ENCODE measurements at regions not wholly inside any gene's neighbourhood (a gene's known extent, or its start where the extent isn't known, plus 50 kb on each side); places are given as distances from the start of the nearest gene placed in this dataset.
"Not testable (repeated sequence)": the region's sequence is repeated elsewhere in the genome, so short reads cannot be mapped to it uniquely, and the experiment has no call there.

DNA sequence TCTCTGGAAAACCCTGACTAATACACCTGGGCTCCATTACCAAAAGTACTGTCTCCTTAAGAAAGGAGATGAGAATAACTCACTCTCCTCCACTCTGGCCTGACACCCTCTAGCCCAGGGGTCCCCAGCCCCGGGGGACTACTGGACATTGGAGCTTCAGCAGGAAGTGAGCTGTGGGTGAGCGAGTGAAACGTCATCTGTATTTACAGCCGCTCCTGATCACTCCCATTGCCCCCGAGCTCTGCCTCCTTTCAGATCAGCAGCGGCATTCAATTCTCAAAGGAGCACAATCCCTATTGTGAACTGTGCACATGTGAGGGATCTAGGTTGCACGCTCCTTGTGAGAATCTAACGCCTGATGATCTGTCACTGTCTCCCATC lies 126.3 kb upstream of the TNRC6C start:
- DNase-seq: no peak

DNA sequence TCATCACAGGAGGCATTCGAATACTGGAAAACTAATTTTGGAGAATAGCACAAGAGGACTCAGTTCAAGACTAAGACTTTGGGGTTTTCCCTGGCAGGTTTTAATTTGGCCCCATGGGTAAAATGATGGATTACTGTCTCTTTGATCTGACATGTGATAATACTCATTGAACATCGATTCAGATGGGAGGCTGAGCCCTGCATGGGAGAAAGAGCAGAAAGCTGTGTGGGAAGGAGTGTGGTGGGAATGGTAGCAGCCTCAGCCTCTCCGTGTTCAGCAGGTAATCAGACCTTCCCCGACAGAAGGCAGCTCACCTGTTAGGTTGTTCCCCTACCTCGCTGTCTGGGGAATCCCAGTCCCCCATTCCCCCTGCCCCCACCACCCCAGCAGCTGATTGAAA lies 124.7 kb upstream of the TNRC6C start:
- DNase-seq: no peak

DNA sequence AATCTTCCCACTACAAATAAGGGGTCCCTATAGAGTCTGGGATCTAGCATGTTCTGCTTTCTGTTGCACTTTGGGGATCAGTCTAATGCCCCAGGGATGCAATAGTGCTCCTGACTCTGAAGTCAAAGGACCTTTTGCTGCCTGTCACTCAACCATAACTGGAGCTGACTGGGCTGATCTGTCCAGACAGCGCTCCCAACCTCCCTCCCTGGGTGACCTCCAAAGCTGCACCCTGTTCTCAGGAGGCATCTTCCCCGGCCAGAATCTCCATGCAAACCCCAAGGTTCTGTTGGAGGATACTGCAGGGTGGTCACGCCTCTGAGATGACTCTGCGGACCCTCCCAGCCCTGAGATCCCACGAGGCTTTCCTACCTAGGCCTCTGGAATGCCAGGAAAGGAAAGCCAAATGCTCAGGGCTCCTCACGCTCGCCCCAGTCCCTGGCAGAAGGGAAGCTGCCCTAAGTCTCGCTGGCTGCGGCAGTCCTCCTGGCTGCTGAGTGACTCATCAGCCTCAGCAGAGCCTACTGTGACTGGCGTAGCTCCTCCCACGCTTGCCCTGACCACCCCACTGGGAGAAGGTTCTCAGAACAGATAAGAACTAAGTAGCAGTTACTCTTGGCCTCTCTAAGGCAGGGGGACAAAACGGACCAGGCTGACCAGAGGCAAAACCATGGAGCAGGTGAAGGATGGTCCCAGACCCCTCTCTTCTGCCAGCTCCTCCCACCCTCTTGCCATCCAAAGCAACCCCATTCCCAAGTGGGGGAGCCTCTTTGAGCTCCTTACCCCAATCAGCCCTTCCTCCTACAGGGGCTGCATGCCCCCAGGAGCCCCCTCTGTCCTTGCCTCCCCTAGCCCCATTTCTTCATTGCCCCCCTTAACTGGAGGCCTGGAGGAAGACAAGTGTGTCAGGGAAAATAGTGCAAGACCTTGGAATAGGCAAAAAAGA lies 124.1 kb upstream of the TNRC6C start:
- DNase-seq: no peak

DNA sequence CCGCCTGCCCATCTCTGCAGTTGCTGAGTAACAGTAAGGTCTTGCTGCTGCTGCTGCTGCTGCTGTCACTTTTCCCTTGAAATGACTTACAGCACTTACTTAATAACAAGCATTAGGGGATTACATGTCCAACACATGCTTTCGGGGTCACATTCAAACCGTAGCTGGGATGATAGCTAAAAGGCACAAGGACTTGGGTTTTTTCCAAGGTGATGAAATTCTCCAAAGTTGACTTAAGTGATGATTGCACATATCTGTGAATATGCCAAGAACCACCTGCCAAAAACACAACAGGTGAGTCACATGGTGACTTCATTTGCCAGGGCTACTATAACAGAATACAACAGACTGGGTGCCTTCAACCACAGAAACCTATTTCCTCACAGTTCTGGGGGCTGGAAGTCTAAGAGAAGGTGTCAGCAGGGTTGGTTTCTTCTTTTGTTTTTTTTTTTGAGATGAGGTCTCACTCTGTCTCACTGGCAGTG lies 121.9 kb upstream of the TNRC6C start:
- no peak for DNase-seq

DNA sequence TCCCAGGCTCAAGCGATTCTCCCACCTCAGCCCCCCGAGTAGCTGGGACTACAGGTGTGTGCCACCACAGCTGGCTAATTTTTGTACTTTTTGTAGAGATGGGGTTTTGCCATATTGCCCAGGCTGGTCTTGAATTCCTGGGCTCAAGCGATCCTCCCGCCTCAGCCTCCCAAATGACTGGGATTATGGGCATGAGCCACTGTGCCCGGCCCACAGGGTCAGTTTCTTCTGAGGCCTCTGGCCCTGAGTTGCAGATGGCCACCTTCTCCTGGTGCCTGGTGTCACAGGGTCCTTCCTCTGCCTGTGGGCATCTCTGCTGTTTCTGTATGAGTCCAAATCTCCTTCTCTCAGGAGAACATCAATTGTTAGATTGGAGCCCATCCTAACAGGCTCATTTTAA lies 121.4 kb upstream of the TNRC6C start:
- DNase-seq: not testable (repeated sequence)

DNA sequence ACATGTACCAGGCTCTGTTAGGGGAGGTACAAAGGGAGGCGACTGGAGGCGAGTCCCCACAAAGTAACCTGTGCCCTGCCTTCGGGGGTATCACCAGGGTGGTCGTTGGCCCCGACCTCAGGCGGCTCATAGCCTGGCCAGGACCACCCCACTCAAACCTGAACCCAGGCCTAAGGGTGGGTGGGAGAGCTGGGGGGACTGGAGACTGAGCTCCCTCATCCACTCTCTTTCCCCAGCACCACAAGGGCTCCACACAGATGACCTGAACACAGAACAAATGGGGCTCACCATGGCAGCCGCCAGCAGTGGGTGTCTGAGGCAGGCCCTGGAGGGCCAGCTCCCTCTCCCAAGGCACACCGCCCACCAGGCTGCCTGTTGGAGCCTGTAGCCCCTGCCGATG lies 120.6 kb upstream of the TNRC6C start:
- DNase-seq: no peak

DNA sequence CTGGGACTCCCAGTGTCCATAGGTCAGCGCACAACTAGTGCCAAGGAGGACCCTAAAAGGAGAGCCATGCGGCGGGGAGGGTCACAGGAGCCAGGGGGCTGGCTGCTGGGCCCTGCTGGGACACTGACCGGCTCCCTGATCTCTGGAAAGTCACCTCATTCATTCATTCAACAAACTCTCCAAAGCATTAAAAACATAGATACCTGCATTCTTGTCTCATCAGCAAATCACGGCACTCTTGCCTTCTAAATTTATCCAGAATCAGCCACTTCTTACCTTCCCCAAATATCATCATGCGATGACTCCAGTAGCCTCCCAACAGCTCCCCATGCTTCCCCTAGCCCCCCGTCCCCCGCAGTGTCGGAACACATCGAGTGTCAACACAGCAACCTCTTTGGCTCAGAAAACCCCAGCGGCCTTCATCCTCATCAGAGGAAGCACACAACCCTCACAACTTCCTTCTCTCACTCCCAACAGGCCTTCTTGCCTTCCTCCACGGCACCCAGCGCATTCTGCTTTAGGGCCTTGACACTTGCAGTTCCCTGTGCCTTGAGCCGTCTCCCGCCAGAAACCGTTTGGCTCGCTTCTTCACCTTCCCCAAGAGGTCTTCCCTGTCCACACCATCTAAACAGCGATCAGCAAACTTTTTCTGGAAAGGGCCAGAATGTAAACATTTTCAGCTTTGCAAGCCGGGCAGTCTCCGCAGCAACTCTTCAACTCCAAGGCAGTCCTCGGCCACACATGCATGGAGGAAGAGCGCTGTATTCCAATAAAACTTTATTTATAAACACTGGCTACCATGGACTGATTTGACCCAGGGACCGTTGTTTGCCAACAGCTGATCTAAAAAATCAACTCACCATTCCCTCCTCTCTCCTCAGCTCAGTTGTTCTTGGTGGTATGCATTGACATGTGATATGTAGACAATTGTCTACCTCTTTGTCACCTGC lies 119.5 kb upstream of the TNRC6C start:
- no peak for DNase-seq

DNA sequence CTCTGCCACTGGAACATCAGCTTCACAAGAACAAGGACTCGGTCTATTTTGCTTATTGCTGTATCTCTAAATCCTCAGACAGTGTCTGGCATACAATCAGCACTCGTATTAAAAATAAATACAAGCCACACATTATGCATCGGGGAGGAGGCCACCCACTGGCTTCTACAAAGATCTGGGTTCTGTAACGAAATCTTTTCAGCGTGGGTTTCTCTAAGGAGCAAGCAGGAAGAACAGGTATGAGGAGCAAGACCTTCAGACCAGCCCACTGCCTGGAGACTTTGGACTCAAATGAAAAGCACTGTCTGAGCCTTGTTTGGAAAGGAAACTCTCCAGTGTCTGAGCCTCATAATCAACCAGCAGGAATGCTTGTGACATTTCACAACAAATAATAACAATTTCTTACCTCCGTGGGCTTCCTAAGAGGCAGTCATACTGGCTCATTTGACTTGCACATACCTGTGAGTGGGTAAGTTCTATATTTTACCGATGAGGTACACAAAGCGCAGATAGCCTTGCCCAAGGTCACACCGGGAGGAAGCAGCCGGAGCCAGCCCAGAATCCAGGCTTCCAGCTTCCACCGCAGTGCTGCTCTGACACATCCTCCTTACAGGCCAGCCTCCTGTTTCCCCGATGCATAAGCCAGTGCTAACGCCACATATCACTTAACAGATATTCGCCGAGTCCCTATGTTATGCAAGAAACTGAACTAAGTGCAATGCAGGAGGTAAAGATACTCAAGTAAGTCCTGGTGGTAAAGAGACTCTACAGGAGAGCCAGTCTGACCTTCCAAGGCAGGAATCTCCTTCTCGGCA lies 118.6 kb upstream of the TNRC6C start:
- DNase-seq: no peak

DNA sequence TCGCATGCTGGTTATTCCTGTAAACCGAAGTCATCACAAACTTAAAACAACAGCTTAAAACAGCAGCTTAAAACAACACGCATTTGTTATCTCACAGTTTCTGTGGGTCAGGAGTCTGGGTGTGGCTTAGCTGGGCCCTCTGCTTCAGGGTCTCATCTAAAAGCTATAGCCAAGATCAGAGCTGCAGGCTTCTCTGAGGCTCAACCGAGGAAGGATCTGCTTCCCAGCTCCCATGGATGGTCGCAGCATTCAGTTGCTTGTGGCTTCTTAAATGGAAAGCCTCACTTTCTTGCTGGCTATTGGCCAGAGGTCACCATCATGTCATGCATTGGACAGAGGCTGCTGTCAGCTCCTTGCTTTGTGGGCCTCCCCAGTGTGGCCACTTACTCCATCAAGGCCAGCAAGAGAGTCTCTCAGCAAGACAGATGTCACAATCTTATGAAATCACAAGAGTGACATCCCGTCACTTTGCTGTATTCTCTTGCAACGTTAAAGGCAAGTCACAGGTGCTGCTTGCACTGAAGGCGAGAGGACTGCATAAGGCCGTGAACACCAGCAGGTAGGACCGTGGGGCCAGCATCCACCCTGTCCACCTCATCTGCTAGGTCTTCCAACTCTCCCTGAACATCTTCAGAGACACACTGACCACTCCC lies 117.9 kb upstream of the TNRC6C start:
- DNase-seq: no peak

DNA sequence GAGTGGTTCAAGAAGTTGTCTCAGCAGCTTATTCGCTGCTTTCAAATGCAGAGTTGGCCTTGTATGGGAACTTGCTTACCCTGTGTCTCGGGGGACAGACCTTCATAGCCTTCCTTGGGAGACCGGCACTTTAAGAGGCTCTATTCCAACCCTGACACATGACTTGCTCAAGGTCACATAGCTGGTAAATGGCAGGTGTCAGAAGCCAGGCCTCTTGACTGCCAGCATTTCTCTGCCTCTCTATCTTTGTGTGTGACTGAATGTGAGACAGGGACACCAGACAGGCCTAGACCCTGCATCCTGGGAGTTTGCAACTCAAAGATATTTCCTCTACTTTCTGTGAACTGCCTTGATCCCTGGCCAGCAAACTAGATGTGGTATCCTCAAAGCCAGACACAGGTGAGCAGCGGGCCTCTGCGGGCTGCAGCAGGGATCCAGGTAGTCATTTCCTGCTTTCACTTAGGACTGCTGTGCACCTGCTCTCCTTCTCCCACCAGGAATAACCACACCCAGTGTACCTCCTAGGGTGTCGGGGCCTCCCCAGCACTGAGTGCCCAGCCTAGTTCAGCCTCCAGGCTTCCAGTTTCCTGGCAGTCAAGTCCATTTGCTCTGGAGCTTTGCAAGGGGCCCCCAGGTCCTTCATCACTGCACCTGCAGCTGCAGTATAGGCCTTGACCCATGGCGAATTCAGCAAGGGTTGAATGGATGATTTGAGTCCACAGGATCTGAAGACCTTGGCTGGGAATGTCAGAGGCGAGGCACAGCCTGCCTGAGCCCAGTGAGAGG lies 116.6 kb upstream of the TNRC6C start:
- no peak for DNase-seq

DNA sequence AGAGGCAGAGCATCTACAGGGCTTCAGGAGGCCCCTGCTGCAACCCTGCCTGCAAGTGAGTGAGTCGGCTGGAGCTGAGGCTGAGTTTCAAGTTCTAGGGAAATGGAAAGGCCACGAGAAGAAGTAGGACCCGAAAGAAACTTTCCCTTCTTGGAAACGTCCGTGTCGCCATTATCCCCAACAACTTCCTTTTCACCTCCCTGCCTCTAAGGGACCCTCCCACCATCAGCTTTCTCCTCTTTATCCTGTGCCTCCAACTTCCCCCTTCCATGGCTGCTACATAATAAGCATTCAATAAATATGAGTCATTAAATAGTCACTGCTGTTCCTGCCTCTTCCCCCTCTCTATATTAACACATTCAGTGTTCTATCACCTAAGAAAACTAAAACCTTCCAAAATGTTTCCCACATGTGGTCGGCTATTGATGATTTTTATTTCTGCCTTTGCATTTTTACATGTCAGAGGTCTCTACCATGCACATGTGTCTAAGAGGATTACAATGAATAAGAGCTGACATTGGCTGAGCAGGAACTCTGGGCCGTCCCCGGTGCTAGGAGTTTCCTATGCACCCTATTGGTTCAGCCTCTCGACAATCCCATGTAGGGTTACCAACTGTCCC lies 115.9 kb upstream of the TNRC6C start:
- DNase-seq: no peak

DNA sequence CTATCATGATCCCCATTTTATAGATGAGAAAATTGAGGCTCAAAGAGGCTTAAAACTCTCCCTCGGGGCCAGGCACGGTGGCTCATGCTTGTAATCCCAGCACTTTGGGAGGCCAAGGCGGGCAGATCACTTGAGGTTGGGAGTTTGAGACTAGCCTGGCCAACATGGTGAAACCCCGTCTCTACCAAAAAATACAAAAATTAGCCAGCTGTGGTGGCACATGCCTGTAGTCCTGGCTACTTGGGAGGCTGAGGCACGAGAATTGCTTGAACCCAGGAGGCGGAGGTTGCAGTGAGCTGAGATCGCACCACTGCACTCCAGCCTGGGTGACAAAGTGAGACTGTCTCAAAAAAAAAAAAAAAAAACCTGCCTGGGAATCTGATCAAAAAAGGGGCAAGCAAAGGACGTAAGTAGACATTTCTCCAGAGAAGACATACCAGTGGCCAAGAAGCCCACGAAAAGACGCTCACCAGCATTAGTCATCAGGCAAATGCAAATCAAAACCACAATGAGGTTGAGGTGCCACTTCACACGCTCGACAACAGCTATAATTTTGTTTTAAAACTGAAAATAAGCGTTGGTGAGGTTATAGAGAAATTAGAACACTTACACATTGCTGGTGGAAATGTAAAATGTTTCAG lies 115.1 kb upstream of the TNRC6C start:
- DNase-seq: not testable (repeated sequence)

DNA sequence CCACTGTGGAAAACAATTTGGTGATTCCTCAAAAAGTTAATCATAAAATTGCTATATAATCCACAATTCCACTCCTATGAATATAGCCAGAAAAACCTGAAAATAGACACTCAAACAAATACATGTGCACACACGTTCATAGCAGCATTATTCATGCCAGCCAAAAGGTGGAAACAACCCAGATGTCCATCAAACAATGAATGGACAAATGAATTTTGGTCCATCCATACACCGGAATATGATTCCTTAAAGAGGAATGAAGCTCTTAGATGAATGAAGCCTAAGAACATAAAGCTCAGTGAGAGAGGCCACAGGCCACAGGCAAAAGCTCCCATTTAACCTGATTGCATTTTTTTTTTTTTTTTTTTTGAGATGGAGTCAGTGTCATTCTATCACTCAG lies 114.6 kb upstream of the TNRC6C start:
- DNase-seq: no peak

DNA sequence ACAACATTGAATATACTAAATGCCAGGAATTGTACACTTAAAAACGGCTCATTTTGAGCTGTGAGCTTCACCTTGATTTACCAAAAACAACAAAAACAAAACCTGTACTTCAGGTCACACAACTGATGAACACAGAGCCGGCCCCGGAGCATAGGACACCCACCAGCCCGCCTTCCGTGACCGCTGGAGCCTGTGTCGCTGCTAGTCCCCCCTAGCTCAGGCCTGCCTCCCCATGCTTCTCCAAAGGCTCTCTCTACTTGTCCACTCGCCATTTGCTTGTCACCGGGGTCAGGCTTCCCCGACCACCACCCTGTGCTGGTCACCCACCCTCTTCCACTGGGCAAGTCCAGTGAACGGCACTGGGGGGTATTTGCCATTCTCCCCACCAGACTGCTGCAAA lies 113.8 kb upstream of the TNRC6C start:
- no peak for DNase-seq

DNA sequence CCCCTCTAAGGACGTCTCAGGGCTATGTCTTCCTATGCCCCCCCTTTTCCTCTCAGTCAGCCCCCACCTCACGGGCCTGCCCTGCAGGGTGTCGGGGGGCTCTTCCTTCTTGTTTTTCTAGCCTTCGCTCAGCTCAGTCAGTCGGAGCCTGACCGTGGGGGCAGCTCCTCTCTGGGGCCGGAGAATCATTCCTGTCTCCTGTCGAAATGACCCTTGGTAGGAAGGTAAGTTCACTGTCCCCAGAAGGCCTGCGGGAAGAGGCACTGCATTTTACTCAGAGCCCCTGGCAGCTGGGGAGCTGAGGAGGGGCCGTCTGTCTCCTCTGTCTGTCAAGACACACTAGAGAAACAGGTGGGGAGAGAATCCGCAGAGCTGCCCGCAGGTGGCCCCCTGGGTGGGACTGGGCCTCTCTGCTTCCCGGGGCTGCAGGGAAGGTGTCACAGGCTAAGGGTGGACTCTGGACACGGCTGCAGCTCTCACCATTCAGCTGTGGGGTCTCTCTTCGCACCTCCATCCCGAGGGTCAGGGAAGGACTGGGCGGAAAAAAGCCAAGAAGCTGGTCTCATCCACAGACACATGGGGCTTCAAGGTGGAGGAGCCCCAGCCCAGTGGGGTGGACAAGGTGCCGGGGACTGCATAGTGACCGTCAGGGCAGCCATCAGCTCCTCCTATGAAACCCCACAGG lies 112.8 kb upstream of the TNRC6C start:
- no peak for DNase-seq

DNA sequence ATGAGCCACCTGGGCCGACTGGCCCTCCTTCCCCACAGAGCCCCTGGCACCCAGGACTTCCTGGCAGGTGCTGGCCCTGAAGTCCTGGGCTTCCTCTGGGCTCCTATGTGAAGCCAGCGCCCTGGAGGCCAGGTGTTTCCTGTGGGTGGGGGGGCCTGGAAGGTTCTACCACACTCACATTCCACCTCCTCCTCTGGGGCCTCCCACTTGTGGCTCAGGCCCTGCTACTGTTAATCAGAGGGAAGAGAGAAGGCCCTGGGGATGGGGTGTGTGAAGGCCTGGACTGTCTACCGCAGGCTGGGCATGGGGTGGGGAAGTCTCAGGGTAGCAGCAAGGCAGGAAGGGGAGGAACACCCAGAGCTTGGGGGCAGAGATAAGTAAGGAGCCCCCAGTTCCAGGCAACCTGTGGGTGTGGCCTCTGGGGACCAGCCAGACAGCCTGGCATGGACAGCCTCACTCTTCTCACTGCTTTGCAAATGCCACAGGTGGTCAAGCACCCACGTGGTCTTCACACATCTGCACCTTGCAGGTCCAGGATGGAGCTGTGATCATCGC lies 111.9 kb upstream of the TNRC6C start:
- DNase-seq: no peak

DNA sequence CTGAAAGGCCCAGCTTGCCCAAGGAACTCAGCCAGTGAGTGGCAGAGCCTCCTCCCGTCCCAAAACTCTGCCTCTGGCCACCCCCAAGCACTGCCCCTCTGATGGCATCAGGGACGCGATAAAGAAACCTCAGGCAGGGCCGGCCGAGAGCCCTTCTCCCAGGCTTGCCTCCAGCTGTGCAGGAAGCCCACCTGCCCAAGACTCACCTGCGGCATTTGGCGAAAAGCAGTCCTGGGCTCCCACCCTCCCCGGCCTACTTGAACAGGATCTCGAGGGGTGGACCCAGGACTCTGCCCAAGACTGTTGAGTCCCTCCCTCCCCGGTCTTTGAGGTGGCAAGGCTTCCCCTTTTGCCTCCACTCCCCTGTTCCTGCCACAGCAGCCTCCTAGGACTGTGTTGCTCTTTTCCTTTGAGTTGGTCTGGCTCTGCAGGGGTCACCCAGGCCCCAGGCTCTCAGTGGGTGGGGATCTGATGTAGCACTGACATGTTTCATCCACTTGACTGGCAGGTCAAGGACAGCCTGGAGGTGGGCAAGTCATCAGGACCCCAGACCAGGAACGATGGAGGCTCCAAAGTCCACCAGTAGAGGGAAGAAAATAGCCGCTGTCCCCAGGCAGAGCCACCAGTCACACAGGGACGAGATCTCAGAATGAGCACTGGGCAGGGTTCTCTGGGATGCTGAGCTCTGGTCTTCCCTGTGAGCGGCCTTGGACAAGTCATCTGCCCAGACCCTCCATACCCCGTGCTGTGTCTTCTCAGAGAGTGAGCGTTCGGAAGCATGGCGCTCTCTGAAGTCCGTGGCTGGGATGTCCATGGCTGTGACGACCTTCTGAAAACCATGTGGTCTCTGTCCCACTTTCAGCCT lies 111.0 kb upstream of the TNRC6C start:
- DNase-seq: no peak

DNA sequence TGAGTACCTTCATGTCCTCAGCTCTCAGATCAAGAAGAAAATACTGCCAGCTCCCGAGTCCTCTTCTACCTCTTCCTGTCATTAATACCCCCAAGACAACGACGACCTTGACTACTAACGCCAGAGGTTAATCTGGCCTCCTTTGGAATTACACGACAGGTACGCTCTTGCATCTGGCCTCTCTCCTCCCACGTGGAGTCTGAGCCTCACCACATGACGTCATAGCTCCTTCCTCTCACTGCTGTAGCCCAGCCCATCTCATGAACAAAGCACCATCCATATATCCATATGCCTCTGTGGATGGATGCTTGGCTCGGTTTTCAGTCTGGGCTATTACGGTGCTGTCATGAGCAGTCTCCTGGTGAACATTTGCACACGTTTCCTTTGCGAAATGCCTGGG lies 110.2 kb upstream of the TNRC6C start:
- DNase-seq: no peak
